ENCODE measurements at regions not wholly inside any gene's neighbourhood (a gene's known extent, or its start where the extent isn't known, plus 50 kb on each side); places are given as distances from the start of the nearest gene placed in this dataset.

DNA sequence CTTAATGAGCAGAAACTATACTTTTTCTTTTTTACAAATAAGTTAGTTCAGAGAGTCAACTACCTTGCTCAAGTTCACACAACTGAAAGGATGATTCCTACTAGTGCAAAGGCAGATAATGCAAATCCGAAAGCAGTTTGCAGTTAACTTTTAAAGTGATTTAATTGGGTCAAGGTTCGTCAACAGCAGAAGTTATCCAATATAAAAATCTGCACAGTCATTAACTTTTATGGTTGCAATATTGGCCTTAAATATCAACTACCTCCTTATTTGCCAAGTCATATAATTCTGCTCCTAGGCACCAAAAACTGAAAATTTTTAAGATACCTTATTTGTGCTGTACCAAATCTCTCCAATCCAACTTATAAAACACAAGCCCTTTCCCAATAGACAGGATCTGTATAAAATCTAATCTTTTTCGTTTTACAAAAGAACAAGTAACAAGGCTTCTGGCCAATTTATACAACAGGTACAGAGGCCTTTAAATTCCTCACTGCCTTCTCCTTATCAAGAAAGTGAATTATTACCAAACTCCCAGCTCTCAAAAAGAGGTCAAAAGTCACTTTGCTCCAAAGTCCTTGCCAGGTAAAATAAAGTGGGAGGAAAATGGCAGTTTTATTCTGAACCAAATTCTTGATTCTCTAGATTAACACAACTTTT is 416.6 kb upstream of the NECTIN3 start:
- Histone ChIP-seq H3K27ac (replicated peaks) (no peak overlapping the region), H3K27me3 (ENCODE audit: insufficient read depth, poor library complexity, severe bottlenecking) (no peaks in the 10 kb centered on the region), H3K4me3 (replicated peaks; ENCODE audit: insufficient read depth, low read length) (no peak overlapping the region)
- TF ChIP-seq POLR2AphosphoS5 (IDR thresholded peaks at IDR 0.05; ENCODE audit: low read depth): no peak
- TF ChIP-seq, protein P1, sequence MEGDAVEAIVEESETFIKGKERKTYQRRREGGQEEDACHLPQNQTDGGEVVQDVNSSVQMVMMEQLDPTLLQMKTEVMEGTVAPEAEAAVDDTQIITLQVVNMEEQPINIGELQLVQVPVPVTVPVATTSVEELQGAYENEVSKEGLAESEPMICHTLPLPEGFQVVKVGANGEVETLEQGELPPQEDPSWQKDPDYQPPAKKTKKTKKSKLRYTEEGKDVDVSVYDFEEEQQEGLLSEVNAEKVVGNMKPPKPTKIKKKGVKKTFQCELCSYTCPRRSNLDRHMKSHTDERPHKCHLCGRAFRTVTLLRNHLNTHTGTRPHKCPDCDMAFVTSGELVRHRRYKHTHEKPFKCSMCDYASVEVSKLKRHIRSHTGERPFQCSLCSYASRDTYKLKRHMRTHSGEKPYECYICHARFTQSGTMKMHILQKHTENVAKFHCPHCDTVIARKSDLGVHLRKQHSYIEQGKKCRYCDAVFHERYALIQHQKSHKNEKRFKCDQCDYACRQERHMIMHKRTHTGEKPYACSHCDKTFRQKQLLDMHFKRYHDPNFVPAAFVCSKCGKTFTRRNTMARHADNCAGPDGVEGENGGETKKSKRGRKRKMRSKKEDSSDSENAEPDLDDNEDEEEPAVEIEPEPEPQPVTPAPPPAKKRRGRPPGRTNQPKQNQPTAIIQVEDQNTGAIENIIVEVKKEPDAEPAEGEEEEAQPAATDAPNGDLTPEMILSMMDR (IDR thresholded peaks at IDR 0.05; ENCODE audit: insufficient read depth, low read length): no peak
- TF ChIP-seq SPI1 (IDR thresholded peaks at IDR 0.05; ENCODE audit: borderline replicate concordance, low read depth): no peak
- TF ChIP-seq GABPA (IDR thresholded peaks at IDR 0.05; ENCODE audit: low read depth): no peak
- TF ChIP-seq, protein P2, sequence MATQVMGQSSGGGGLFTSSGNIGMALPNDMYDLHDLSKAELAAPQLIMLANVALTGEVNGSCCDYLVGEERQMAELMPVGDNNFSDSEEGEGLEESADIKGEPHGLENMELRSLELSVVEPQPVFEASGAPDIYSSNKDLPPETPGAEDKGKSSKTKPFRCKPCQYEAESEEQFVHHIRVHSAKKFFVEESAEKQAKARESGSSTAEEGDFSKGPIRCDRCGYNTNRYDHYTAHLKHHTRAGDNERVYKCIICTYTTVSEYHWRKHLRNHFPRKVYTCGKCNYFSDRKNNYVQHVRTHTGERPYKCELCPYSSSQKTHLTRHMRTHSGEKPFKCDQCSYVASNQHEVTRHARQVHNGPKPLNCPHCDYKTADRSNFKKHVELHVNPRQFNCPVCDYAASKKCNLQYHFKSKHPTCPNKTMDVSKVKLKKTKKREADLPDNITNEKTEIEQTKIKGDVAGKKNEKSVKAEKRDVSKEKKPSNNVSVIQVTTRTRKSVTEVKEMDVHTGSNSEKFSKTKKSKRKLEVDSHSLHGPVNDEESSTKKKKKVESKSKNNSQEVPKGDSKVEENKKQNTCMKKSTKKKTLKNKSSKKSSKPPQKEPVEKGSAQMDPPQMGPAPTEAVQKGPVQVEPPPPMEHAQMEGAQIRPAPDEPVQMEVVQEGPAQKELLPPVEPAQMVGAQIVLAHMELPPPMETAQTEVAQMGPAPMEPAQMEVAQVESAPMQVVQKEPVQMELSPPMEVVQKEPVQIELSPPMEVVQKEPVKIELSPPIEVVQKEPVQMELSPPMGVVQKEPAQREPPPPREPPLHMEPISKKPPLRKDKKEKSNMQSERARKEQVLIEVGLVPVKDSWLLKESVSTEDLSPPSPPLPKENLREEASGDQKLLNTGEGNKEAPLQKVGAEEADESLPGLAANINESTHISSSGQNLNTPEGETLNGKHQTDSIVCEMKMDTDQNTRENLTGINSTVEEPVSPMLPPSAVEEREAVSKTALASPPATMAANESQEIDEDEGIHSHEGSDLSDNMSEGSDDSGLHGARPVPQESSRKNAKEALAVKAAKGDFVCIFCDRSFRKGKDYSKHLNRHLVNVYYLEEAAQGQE (IDR thresholded peaks at IDR 0.05; ENCODE audit: insufficient replicate concordance, low read depth): no peak
- DNase-seq (ENCODE audit: low read depth in 1 of 2, low spot score in 1 of 2): no peak

DNA sequence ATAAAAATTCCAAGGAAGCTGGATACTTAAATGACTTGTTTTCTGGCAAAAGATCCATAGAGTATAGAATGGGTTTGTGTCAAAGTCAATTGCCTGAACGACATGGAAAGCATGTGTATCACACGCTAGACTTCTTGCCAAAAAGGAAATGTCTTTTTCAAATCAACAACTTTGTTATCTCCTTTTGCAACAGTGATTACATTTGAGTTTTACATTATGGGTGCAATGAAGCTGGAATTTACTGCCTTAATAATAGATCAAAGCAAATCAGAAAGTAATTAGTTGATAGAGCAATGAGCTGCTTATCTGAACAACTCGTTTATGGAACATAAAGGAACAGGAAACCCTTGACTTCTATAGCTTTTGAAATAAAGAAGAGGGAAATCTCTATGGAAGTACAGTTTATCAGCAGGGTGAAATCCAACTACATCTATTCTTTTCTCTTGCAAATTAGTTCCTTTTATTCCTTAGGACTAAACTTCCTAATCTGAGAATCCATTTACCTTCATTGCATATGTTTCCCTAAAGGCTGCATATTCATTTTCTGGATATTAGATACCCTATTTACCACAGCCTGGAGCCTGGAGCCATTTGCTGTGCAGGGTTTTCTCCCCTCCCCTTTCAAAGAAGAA is 415.1 kb upstream of the NECTIN3 start:
- no peak for DNase-seq (ENCODE audit: low read depth in 1 of 2, low spot score in 1 of 2)
- Histone ChIP-seq H3K27ac (replicated peaks) (no peak overlapping the region), H3K4me3 (replicated peaks; ENCODE audit: insufficient read depth, low read length) (no peak overlapping the region), H3K27me3 (ENCODE audit: insufficient read depth, poor library complexity, severe bottlenecking) (no peaks in the 10 kb centered on the region)
- TF ChIP-seq, protein P1 (IDR thresholded peaks at IDR 0.05; ENCODE audit: insufficient read depth, low read length): no peak
- TF ChIP-seq POLR2AphosphoS5 (IDR thresholded peaks at IDR 0.05; ENCODE audit: low read depth) (no peak), SPI1 (IDR thresholded peaks at IDR 0.05; ENCODE audit: borderline replicate concordance, low read depth) (no peak), GABPA (IDR thresholded peaks at IDR 0.05; ENCODE audit: low read depth) (no peak)
- TF ChIP-seq, protein P2 (IDR thresholded peaks at IDR 0.05; ENCODE audit: insufficient replicate concordance, low read depth): no peak

DNA sequence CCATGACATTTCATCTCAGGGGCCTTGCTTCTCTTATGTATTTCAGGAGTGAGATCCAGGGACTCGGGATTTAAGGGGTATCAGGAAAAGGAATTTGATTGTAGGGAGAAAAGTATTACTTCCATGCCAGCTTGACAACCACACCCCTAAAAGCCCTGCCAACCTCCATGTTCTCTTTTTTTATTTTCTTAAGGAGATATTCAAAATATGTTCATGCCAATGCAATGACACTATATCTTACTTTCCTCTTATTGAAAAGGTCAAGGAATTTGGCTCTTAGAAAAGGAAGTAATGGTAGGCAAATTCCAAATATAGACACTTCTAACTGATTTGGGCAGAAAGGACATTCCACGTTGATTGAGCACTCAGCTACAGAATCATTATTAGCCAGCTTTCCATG is 407.5 kb upstream of the NECTIN3 start:
- Histone ChIP-seq H3K4me3 (replicated peaks; ENCODE audit: insufficient read depth, low read length) (no peak overlapping the region), H3K27ac (replicated peaks) (no peak overlapping the region), H3K27me3 (ENCODE audit: insufficient read depth, poor library complexity, severe bottlenecking) (no peaks in the 10 kb centered on the region)
- TF ChIP-seq SPI1 (IDR thresholded peaks at IDR 0.05; ENCODE audit: borderline replicate concordance, low read depth) (no peak), POLR2AphosphoS5 (IDR thresholded peaks at IDR 0.05; ENCODE audit: low read depth) (no peak), GABPA (IDR thresholded peaks at IDR 0.05; ENCODE audit: low read depth) (no peak)
- TF ChIP-seq, protein P1 (IDR thresholded peaks at IDR 0.05; ENCODE audit: insufficient read depth, low read length): no peak
- TF ChIP-seq, protein P2 (IDR thresholded peaks at IDR 0.05; ENCODE audit: insufficient replicate concordance, low read depth): no peak
- DNase-seq (ENCODE audit: low read depth in 1 of 2, low spot score in 1 of 2): no peak
